SK-N-SH (cell line): ENCODE measurements at regions not wholly inside any gene's neighbourhood (a gene's known extent, or its start where the extent isn't known, plus 50 kb on each side); places are given as distances from the start of the nearest gene placed in this dataset.

ENCODE experiments used
- CTCF ChIA-PET: fragments of 300-600, 350-600 bp; formaldehyde crosslinking; extraction: SDS; loops from one replicate; lab custom pipeline; 2021; lab: Yijun Ruan, JAX
- POLR2A ChIA-PET: fragments of 350-600 bp; sonication (Branson Sonifier 250); formaldehyde crosslinking; extraction: SDS; loops from one replicate; lab custom pipeline; 2020; ENCODE audit warnings: antibody characterized with exemption, inconsistent platforms; lab: Yijun Ruan, JAX
- DNase-seq: peaks from one replicate; pipeline ENCODE4 v3.0.0; 2012
- H2AFZ ChIP-seq: fragments of 200-600 bp; sonication (generic); 2 replicates; pipeline ENCODE4 v1.8.1; 2016; ENCODE audit warnings: antibody characterized with exemption, mild to moderate bottlenecking, low read depth
- H3F3A ChIP-seq: fragments of 200-600 bp; sonication (generic); replicated peaks from 2 replicates; pipeline ENCODE3; 2016; ENCODE audit warnings: antibody characterized with exemption, mild to moderate bottlenecking; ENCODE audit not compliant: insufficient read depth
- H3K27ac ChIP-seq, 2 experiments: fragments of 200-500 bp in 1 of 2; fragments of 200-600 bp in 1 of 2; sonication (Bioruptor generic) in 1 of 2; sonication (generic), shearing (Covaris generic) in 1 of 2; 2 replicates each; pipeline versions ENCODE4 v1.5.1 to v1.6.1; 2014 to 2016; ENCODE audit warnings: low read depth in 2 of 2, inconsistent platforms in 1 of 2, low read length in 1 of 2, mild to moderate bottlenecking in 1 of 2, mixed read lengths in 1 of 2
- H3K27me3 ChIP-seq: fragments of 200-600 bp; sonication (generic), shearing (Covaris generic); 2 replicates; pipeline ENCODE4 v1.6.1; 2016; ENCODE audit warnings: mixed run types; ENCODE audit not compliant: insufficient read depth
- H3K36me3 ChIP-seq, 2 experiments: fragments of 200-500 bp in 1 of 2; fragments of 200-600 bp in 1 of 2; sonication (Bioruptor generic) in 1 of 2; sonication (generic) in 1 of 2; replicated peaks in 1 of 2; 2 replicates each; pipeline versions ENCODE3 to v1.5.1; 2014 to 2016; ENCODE audit warnings: low read length in 1 of 2, mild to moderate bottlenecking in 1 of 2; ENCODE audit not compliant: insufficient read depth in 2 of 2, control insufficient read depth in 1 of 2
- H3K4me1 ChIP-seq, 2 experiments: fragments of 200-500 bp in 1 of 2; fragments of 200-600 bp in 1 of 2; sonication (Bioruptor generic) in 1 of 2; sonication (generic), shearing (Covaris generic) in 1 of 2; 2 replicates each; pipeline versions ENCODE4 v1.5.1 to v1.6.1; 2014 to 2016; ENCODE audit warnings: low read depth in 1 of 2, low read length in 1 of 2, mixed run types in 1 of 2; ENCODE audit not compliant: insufficient read depth in 2 of 2, control insufficient read depth in 1 of 2
- H3K4me2 ChIP-seq: fragments of 200-600 bp; sonication (generic), shearing (Covaris generic); 2 replicates; pipeline ENCODE4 v1.6.1; 2017; ENCODE audit warnings: mixed run types
- H3K4me3 ChIP-seq, 2 experiments: fragments of 200-500 bp in 1 of 2; fragments of 200-600 bp in 1 of 2; sonication (Bioruptor generic) in 1 of 2; sonication (generic), shearing (Covaris generic) in 1 of 2; 2 replicates each; pipeline versions ENCODE4 v1.5.1 to v1.8.1; 2014 to 2016; ENCODE audit warnings: low read depth in 2 of 2, inconsistent platforms in 1 of 2, low read length in 1 of 2, mild to moderate bottlenecking in 1 of 2, mixed read lengths in 1 of 2, moderate library complexity in 1 of 2
- H3K79me2 ChIP-seq: fragments of 200-600 bp; sonication (generic); 2 replicates; pipeline ENCODE4 v1.8.1; 2017; ENCODE audit warnings: mild to moderate bottlenecking; ENCODE audit not compliant: insufficient read depth
- H3K9ac ChIP-seq: fragments of 200-600 bp; sonication (generic); 2 replicates; pipeline ENCODE4 v1.6.1; 2017; ENCODE audit warnings: mixed run types
- H3K9me2 ChIP-seq: fragments of 200-600 bp; sonication (generic); 2 replicates; pipeline ENCODE4 v1.6.1; 2017; ENCODE audit warnings: mixed run types
- H3K9me3 ChIP-seq: fragments of 200-600 bp; sonication (generic); 2 replicates; pipeline ENCODE4 v1.6.1; 2017; ENCODE audit warnings: mixed run types, mild to moderate bottlenecking, moderate library complexity
- H4K20me1 ChIP-seq: fragments of 200-600 bp; sonication (generic); 2 replicates; pipeline ENCODE4 v1.6.1; 2017; ENCODE audit warnings: mild to moderate bottlenecking, mixed run types; ENCODE audit not compliant: insufficient read depth
- CTCF ChIP-seq: fragments of 200-600 bp; sonication (generic); IDR thresholded peaks from 2 replicates; pipeline ENCODE4 v1.6.1; 2017; ENCODE audit warnings: antibody characterized with exemption, mild to moderate bottlenecking, moderate library complexity
- ELF1 ChIP-seq: IDR thresholded peaks from 2 replicates; pipeline ENCODE4 v1.4.0; 2012
- FOXJ3 ChIP-seq: sonication (generic); formaldehyde crosslinking; IDR thresholded peaks from 2 replicates; pipeline ENCODE4 v1.5.1; 2020; ENCODE audit warnings: mild to moderate bottlenecking, missing genetic modification reagents
- GABPA ChIP-seq: IDR thresholded peaks from 2 replicates; pipeline ENCODE4 v1.4.0; 2012; ENCODE audit warnings: low read depth, mild to moderate bottlenecking
- GATA2 ChIP-seq: sonication (generic); formaldehyde crosslinking; IDR thresholded peaks from 2 replicates; pipeline ENCODE4 v1.5.0; 2020; ENCODE audit warnings: mild to moderate bottlenecking, missing genetic modification reagents
- MAX ChIP-seq: IDR thresholded peaks from 2 replicates; pipeline ENCODE4 v1.4.0; 2012; ENCODE audit warnings: low read depth
- NFIC ChIP-seq: IDR thresholded peaks from 2 replicates; pipeline ENCODE4 v1.4.0; 2012; ENCODE audit warnings: borderline replicate concordance
- NRF1 ChIP-seq: IDR thresholded peaks from 2 replicates; pipeline ENCODE4 v1.6.1; 2012; ENCODE audit warnings: low read depth, mild to moderate bottlenecking, low read length
- RAD21 ChIP-seq: IDR thresholded peaks from 2 replicates; pipeline ENCODE4 v1.6.1; 2012; ENCODE audit warnings: mild to moderate bottlenecking, low read length
- REST ChIP-seq: IDR thresholded peaks from 2 replicates; pipeline ENCODE4 v1.6.1; 2012; ENCODE audit warnings: mild to moderate bottlenecking, low read depth, low read length, moderate library complexity
- SMC3 ChIP-seq: IDR thresholded peaks from 2 replicates; pipeline ENCODE4 v1.6.1; 2012; ENCODE audit warnings: low read depth, low read length, improper control_type of control experiment
- TEAD4 ChIP-seq: IDR thresholded peaks from 2 replicates; pipeline ENCODE4 v1.4.0; 2012; ENCODE audit warnings: mild to moderate bottlenecking, borderline replicate concordance; ENCODE audit not compliant: insufficient read depth
- USF1 ChIP-seq: IDR thresholded peaks from 2 replicates; pipeline ENCODE4 v1.4.0; 2012; ENCODE audit warnings: low read depth, borderline replicate concordance
- YY1 ChIP-seq: IDR thresholded peaks from 2 replicates; pipeline ENCODE4 v1.4.0; 2012; ENCODE audit warnings: low read depth, mild to moderate bottlenecking
- ZBTB33 ChIP-seq: IDR thresholded peaks from 2 replicates; pipeline ENCODE4 v1.4.0; 2012; ENCODE audit warnings: low read depth, borderline replicate concordance
- WGBS: methylation state at CpG from one replicate; pipeline ENCODE4 v1.1.6; 2017; ENCODE audit warnings: low lambda C conversion rate; 5-methylcytosine and 5-hydroxymethylcytosine counted together
- TF ChIP-seq, protein P1 (sequence below): fragments of 150-350 bp; IDR thresholded peaks from 2 replicates; pipeline ENCODE4 v1.6.1; 2016; ENCODE audit warnings: mild to moderate bottlenecking, low read depth, low read length
- TF ChIP-seq, protein P2 (sequence below): IDR thresholded peaks from 2 replicates; pipeline ENCODE4; 2012

DNA sequence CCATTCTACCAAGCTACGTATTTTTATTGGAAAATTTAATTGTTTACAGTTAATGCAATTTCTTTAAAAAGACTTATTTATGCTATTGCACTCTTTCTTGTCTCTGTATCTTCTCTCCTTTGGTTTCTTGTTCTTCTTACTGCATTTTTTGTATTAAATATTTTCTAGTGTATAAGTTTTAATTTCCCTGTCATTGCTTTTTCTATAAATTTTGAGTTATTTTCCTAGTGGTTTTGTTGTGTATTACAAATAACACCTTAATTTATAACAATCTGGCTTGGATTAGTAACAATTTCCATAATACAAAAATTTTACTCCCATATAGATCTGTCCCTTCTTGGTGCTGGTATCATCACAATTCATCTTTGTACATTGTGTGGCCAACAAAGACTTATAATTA is 303.5 kb upstream of the SPOCK3 start:
- H3K36me3 ChIP-seq: no peaks in the 10 kb centered on the region
- no peaks in the 10 kb centered on the region for H3K4me1 ChIP-seq
- H2AFZ ChIP-seq: no peak overlapping the region
- H3F3A ChIP-seq: no peaks in the 10 kb centered on the region
- no peaks in the 10 kb centered on the region for H3K9me2 ChIP-seq
- H3K79me2 ChIP-seq: no peaks in the 10 kb centered on the region
- H3K4me3 ChIP-seq: no peak overlapping the region
- H4K20me1 ChIP-seq: no peaks in the 10 kb centered on the region
- H3K27me3 ChIP-seq: no peaks in the 10 kb centered on the region
- ChIA-PET CTCF (no interaction called here), POLR2A (no interaction called here)
- TF ChIP-seq SMC3: no peak
- TF ChIP-seq NFIC: no peak
- TF ChIP-seq GATA2 (CRISPR knock-in tag): no peak
- TF ChIP-seq TEAD4: no peak
- TF ChIP-seq YY1: no peak
- no peak for TF ChIP-seq GABPA
- no peak for TF ChIP-seq USF1
- TF ChIP-seq, protein P1, sequence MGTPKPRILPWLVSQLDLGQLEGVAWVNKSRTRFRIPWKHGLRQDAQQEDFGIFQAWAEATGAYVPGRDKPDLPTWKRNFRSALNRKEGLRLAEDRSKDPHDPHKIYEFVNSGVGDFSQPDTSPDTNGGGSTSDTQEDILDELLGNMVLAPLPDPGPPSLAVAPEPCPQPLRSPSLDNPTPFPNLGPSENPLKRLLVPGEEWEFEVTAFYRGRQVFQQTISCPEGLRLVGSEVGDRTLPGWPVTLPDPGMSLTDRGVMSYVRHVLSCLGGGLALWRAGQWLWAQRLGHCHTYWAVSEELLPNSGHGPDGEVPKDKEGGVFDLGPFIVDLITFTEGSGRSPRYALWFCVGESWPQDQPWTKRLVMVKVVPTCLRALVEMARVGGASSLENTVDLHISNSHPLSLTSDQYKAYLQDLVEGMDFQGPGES: no peak
- no peak for TF ChIP-seq ELF1
- TF ChIP-seq CTCF: no peak
- TF ChIP-seq FOXJ3 (CRISPR knock-in tag): no peak
- no peak for TF ChIP-seq RAD21
- no peak for TF ChIP-seq MAX
- no peak for TF ChIP-seq ZBTB33
- no peak for TF ChIP-seq REST
- TF ChIP-seq, protein P2, sequence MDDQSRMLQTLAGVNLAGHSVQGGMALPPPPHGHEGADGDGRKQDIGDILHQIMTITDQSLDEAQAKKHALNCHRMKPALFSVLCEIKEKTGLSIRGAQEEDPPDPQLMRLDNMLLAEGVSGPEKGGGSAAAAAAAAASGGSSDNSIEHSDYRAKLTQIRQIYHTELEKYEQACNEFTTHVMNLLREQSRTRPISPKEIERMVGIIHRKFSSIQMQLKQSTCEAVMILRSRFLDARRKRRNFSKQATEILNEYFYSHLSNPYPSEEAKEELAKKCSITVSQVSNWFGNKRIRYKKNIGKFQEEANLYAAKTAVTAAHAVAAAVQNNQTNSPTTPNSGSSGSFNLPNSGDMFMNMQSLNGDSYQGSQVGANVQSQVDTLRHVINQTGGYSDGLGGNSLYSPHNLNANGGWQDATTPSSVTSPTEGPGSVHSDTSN: no peak
- TF ChIP-seq NRF1: no peak
- WGBS: 5% methylated on average over 1 of the region's 1 CpG
- H3K4me2 ChIP-seq: no peak overlapping the region
- no peak for DNase-seq
- 0 out of 2 replicates have a peak, but pooled peaks cover 4% of the 10 kb centered on the region for H3K9me3 ChIP-seq
- H3K9ac ChIP-seq: no peak overlapping the region
- no peak overlapping the region for H3K27ac ChIP-seq
